ENCODE measurements at regions not wholly inside any gene's neighbourhood (a gene's known extent, or its start where the extent isn't known, plus 50 kb on each side); places are given as distances from the start of the nearest gene placed in this dataset.

GRCh38 chr15:97545799-97546198 is 414.7 kb upstream of the ARRDC4 start:
- DNase-seq = no peak

DNA sequence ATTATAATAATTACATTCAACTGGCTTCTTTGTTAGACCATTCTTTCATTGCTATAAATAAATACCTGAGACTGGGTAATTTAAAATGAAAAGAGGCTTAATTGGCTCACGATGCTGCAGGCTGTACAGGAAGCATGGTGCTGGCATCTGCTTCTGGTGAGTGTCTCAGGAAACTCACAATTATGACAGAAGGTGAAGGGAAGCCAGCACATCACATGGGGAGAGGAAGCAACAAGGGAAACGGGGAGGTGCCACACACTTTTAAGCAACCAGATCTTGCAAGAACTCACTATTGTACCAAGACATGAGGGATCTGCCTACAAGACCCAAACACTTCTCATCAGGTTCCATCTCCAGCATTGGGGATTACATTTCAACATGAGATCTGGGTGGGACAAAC is 413.1 kb upstream of the ARRDC4 start:
- DNase-seq = no peak

DNA sequence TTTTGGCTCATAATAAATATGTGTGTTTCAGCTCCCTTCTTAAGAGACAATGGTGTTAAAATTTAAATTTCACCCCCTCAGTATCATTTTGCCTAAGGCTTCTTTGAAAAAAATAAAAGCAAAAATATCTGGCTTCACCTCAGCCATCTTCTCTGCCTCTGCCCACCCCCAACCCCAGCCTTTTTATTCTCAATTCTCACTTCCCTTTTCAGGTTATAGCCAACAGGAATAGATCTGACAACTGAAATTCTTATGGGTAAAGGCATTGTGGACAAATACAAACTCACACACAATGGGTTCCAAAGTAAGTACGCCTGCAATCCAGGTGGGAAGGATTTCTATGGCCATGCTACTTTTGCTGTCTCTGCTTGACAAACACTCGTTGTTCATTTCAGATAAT is 399.0 kb upstream of the ARRDC4 start:
- DNase-seq = no peak

DNA sequence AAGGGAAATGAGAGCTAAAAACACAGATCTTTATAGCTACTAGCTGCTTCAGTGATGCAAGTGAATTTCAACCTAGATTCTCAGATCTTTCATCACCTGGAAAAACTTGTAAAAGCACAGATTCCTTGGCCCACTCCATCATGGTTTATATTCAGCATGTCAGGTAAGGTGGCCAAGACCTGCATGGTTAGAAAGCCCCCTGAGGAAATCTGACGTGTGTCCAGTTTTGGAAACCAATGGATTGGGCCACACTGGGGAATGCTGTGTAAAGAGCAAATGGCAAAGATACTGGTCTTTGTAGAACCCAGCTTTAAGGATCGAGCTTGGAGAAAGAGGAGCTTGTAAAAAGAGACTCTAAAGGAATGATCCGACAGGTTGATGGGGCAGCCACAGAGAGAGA is 397.0 kb upstream of the ARRDC4 start:
- no peak for DNase-seq

- no peak for DNase-seq
Measured at GRCh38 chr15:97566961-97567360, 393.5 kb upstream of the ARRDC4 start.

DNA sequence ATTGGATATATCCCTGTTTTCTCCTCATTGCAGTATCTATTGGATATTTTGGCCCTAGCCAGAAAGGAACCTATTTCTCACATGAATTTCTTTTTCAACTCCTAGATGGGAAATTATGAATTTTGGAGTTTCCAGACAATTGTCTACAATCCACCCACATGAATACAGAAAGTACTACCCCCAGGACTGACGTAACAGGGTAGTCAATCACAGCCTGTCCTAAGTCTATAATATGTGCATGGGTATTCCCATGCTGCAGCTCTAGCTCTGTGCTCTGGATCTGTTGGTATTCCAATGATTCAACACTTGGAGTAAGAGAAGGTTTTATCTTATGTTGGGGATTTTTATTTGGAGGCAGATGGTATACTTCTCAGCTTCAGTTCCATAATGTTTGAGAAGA is 393.1 kb upstream of the ARRDC4 start:
- DNase-seq = no peak

DNA sequence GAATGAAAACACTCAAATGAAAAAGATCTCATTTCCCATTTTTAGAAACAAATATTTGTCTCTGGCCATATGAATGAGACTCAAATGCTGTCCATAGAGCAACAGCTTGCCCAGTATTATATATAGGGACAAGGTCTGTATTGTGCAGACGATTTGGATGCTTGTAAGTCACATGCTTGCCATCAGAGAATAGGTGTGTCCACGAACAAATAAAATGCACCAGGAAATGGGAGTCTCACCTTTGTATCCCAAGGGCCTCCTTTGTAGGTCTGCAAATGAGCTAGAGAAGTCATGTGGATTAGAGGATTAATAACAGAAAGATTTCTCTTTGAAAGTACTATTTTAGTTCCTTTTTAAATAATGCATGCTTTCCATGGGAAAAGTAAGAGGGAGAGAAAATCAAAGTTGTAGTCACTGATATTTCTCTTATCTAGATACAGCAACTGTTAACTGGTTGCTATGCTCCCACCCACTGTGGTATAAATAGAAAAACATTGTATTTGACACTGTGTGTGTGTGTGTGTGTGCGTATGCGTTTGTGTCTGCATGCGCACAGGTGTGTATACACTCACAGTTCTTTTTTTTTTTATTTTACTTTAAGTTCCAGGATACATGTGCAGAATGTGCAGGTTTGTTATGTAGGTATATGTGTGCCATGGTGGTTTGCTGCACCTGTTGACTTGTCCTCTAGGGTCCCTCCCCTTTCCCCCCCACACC is 383.4 kb upstream of the ARRDC4 start:
- DNase-seq = no peak

DNA sequence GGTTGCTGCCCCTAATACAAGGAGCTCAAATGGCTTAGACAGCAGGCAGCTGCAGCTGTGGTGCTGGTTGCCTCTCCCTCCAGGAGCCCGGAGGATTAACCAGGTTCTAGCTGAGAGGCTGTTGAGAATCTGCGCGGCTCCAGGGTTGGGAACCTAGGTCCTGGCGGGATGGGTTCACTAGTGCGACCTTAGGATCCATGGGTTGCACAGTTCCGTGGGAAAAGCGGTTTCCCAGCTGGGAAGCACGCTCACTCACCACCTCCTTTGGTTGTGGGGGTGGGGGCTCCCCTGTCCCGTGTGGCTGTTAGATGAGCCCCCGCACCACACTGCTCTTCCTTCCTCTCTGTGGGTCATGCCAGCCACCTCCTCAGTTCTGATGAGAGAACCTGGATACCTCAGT is 375.1 kb upstream of the ARRDC4 start:
- no peak for DNase-seq

DNA sequence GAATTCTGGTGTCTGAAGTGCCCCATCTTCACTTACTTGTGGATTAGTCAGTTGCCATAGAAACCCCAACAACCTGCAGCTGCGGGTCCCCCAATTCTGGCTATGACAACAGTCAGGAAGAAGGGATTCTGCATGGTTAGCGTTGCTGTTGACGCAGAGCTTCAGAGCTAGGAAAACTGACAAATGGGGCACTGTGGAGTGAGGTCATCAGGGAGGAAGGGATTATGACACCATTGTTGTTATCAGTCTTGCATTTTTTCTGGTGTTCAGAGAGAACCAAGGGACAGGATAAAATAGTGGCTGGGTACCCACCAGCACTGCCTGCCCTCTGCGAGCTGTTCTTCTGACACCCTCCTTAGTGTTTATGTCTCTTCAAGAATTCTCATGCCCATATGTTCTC is 367.7 kb upstream of the ARRDC4 start:
- DNase-seq = no peak

- no peak for DNase-seq
Measured at GRCh38 chr15:97597801-97598200, 362.7 kb upstream of the ARRDC4 start.

GRCh38 chr15:97598353-97598798 is 362.1 kb upstream of the ARRDC4 start:
- DNase-seq = no peak

DNA sequence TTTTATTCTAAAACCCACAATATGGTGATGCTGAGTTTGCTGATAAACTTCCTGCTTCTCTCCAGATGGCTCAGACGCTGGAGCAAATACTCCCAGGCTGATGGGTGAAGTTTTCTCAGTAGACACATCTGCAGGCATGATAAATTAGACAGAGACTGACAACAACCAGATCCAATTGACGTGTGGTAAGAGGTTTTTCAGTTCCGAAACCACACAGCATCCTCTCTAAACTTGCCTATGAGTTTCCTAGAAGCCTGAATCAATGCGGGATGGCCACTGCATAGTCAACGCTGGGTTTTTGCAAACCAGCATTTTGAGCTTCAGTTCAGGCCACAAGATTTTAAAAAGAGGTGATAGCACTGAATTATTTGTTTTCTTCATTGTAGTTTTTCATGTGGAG is 360.3 kb upstream of the ARRDC4 start:
- no peak for DNase-seq

DNA sequence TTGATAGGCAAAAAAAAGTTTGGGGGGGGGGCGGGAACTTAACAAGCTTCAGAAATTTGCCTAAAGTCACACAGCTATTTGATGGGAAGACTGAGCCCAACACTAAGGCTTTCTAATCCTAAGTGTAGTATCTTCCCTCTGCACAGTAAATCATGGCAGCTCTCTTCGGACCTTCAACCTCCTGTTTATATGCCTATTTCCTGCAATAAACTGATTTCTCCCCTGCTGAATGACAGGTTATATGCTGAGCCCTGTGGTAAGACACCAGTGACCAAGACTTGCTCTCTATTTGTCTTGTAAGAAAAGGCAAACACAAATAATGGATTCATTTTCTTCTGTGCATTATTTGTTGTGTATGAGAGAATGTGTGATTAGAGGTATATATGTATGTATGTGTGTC is 355.8 kb upstream of the ARRDC4 start:
- DNase-seq = no peak

DNA sequence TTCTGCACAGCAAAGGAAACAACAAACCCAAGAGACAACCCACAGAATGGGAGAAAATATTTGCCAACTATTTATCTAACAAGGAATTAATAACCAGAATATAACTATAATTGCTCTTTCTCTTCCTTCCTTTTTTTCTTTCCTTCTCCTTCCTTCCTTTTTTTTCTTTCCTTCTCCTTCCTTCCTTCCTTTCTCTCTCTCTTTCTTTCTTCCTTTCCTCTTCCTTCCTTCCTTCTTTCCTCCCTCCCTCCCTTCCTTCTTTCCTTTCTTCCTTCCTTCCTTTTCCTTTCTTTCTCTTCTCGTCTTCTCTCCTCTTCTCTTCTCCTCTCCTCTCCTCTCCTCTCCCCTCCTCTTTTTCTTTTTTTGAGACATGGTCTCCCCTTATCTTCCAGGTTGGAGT is 345.4 kb upstream of the ARRDC4 start:
- DNase-seq = no peak

DNA sequence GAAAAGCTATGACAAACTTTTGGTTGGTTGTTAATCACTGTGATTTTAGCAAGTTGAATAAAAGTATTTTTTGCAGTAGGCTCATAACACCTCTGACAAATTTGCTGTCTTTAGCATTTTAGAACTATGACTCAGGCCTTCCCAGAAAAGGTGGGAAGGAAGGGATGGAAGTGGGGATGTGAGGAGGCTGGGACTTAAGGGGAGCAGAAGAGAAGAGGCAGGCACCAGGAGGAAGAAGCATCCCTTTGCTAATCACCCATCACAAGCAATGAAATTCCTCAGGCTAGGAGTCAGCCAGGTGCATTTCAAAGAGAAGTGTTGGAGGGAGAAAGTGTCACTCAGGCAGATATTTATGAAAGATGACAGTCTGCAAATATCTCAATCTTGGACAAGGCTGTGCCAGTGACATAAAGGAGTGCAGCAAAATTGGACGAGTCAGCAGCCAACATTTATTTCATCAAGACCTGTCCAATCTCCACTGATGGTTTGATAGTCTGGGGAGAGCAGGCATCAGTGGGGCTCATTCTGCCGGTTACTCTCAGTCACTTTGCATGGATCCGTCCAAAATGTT is 337.3 kb upstream of the ARRDC4 start:
- no peak for DNase-seq

GRCh38 chr15:97627634-97628033 is 332.9 kb upstream of the ARRDC4 start:
- no peak for DNase-seq

DNA sequence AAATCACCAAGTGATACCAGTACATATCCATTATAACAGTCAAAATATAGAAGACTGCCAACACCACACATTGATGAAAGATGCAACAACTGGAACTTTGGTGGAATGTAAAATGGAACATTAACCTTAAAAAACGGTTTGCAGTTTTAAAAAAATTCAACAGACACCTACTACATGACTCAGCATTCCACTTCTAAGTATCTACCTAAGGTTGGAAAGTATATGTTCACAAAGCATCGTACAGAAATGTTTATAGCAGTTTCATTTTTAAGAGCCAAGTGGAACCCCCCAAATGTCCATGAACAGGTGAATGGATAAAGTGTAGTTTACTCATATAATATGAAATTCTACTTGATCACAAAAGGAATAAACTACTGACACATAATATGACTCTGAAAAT is 314.7 kb upstream of the ARRDC4 start:
- no peak for DNase-seq

DNA sequence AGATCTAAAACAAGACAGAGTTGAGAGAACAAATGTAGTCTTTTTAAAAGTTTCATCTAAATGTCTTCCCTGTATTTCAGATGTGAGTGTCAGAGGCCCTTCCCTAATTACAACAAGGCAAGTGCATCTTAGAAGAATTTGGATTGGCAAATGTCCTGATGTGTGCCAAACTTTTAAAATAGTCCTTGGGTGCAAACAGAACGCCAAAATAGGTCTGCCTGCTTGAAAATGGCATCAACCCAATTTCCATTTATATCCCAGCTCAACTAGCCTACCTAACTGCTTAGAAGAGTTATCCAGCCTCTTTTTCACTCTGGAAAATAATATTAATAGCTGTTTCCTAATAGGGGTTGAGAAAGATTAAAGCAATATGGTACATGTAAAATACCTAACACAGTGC is 311.8 kb upstream of the ARRDC4 start:
- DNase-seq = no peak

- DNase-seq = no peak
Measured at GRCh38 chr15:97652041-97652440, 308.5 kb upstream of the ARRDC4 start.

DNA sequence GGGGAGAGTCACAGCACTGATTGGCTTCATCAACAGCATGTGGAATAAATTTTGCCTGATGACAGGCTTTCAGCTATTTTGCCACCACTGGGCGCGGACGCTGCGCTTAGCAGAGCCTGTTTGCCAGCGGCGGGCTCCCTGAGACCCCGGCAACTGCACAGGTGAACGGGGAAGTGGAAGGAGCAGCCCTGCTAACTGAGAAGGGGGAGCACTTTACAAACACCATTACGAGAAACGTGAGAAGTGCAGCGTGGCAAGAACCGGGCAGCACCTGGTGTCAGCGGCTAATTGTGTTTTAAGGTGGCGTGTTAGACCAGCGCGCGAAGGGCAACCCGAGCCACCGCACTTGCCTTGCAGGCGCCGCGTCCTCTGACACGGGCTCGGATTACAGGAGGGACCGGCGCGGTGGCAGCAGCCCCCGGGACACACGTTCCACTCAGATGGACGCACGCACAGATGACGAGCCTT is 307.8 kb upstream of the ARRDC4 start:
- DNase-seq = no peak

DNA sequence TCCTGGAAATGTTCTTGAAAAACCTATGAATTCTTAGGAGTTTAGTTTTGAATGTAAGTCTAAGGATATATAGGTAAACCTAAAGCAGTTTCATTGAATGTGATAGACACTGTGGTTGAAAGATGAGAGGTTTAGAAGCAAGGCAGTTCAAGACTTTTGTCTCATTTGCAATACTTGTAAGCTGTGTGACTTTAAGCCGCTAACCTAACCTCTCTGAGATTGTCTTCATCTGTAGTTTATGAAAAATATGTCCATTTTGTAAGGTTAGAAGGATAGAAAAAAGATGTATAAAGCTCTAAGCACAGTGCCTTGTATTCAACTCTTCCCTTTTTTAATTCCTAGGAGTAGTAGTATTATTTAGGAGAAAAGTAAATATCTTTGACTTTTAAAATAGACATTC is 306.6 kb upstream of the ARRDC4 start:
- DNase-seq = no peak

- no peak for DNase-seq
Measured at GRCh38 chr15:97654481-97655076, 305.9 kb upstream of the ARRDC4 start.

DNA sequence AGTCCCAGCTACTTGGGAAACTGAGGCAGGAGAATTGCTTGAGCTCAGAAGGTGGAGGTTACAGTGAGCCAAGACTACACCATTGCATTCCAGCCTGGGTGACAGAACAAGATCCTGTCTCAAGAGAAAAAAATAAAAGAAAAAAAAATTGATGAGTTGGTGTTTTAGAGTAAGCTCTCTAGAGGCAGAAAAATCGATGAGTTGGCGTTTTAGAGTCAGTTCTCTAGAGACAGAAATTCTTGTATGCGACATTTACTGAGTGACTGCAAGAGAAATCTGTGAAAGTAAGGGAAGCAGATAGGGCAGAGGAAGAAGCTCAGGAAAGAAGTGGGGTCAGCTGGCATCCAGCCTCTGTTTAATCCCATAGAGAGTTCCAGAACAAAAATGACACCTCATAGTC is 298.7 kb upstream of the ARRDC4 start:
- no peak for DNase-seq

DNA sequence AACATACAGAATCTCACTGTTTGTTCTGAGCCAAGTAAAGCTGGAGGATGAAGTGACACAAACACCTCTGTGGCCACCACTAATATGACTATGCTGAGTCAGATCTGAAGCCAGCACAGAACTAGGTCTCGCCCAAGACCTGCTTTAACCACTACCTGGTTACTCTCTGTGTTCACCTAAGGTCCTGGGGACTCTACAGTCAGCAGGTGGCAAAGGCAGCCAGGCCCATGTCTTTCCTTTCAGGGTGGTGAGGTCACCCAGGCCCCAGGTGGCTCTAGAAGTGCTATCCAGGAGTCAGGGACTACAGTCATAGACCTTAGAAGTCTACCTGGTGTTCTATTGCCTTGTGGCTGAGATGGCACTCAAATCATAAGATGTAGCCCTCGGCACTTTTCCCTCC is 287.9 kb upstream of the ARRDC4 start:
- DNase-seq = no peak

GRCh38 chr15:97678656-97679055 is 281.8 kb upstream of the ARRDC4 start:
- DNase-seq = no peak

Data from activated CD4-positive, alpha-beta T cell treated with anti-CD3 and anti-CD28 coated beads for 48 hours (primary cell).